HG02840 (cell line): ENCODE measurements at regions not wholly inside any gene's neighbourhood (a gene's known extent, or its start where the extent isn't known, plus 50 kb on each side); places are given as distances from the start of the nearest gene placed in this dataset.

Experiments used
- ATAC-seq: cut with Tn5 transposase; IDR thresholded peaks from one replicate; pipeline ENCODE4 v1.9.1; 2021; ENCODE audit warnings: mild to moderate bottlenecking, moderate library complexity, moderate number of reproducible peaks; ENCODE audit not compliant: unreplicated experiment, low FRiP score

- ATAC-seq: no peak
These were observed 146.3 kb upstream of the SP8 start for GRCh38 chr7:20932785-20933527.

DNA sequence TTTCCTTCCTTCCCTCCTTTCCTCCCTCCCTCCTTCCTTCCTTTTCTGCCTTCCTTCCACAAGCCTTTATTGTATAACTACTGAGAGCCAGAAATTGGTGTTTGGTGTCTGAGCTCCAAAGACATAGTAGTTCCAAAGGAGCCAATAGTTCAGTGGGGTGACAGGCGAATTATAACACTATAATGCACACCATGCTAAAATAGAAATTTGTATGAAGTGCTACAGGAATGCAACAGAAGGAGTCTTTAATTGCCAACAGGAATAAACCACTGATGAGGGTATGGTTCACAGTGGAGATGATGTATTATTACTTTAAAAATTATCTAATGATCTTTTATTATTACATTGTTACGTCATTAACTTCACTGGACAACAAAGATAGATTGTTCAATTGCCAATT is 158.8 kb upstream of the SP8 start:
- no peak for ATAC-seq

DNA sequence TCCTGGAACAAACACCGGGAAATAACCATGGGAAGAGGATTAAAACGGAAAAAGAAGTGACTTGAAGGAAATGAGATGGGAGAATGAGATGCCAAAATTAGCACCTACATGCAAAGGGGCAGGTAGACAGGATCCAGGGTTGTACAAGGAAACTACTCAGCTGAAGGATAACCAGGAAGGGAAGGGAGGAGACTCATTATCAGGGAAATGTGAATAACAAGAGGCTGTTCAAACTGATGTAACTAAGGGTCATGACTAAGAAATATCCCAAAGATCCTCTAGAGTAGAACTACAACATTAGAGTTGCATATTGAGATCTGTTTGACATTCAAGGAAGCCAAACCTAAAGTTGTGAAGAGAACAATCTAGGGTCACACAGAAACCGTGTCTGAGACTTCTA is 166.2 kb upstream of the SP8 start:
- no peak for ATAC-seq

DNA sequence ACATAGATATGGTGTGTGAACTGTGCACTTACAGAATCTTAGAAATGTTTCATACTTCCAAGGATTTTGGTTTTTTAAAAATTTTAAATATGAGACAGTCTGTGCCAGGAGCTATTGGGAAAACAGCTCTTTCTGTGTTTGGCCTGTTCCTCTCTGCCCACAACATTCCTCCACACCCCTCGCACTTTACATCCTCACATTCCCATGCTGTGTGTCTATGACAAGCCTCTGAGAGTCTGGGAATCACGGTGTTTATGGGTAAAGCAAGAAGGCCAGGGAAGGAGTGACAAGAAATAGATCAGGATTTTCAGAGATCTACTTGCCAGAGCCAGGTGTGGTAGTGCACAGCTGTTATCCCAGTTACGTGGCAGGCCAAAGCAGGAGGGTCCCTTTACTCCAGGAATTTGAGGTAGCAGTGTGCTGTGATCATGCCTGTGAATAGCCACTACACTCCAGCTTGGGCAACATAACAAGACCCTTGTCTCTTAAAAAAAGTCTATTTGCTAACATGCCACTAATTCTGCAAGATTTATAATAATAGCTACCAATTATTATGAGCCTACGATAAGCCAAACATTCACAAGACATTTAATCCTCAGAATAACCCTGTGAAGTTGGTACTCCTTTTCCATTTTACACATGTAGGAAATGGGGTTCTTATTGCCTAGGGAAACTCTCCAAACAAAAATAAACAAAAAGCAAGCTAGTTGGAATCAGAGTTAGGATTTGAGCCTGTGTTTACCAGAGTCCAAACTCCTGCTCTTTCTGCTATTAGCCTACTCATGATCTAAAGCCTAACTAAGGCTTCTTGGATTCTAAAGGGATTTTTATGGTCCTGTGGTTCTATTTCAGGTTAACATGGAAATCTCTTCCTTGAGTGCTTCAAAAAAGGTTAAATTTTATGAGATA is 168.3 kb upstream of the SP8 start:
- no peak for ATAC-seq

DNA sequence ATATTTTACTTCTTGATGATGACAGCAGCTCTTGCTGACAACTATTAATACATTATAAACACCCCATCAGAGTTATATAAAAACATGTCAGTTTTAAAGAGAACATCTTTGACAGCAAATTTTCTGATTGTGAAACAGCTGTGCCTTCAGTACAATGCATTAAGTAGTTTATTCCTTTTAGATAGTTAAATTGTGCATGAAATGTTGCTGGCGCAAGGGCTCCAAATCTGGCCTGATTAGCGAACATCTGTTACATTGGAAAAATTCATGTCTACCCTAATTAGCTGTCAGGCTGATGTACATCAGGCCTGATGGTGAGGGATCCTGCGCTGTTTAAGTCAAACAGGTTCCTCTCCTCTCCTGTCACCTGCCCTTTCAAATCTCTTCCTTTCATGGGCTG is 171.9 kb upstream of the SP8 start:
- no peak for ATAC-seq

- ATAC-seq: no peak
These were observed 172.6 kb upstream of the SP8 start for GRCh38 chr7:20959281-20959680.

DNA sequence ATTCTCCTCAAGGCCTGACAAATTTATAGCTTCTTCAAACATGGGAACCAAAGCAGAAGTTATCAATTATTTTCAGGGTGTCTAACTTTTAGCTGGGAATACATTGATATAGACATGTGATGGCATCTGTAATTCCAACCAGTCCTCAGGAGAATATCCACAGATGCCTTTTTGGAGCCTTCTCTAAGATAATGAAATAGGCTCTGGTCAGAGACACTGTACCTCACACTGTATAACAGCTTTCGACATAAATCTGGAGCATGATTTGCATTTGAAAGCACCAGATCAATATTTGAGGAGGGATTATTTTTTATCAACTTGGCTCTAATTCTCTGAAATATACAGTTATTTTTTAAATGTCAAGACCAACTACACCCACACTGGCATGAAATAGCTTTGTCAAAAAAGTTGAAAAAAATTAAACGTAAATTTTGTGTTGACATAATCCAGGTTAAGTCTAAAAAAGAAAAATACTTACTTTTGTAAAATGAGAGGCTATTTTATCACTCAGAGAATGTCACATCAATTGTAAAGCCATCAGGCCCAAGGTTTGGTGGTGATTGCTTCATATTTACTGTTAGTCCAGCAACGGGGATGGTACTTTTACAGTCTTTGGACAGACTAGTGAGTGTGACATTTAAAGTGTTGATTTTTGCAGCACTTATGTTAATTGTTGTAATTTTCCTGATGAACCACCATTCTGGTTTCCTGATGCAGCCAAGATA is 177.0 kb upstream of the SP8 start:
- ATAC-seq: no peak

- ATAC-seq: no peak
These were observed 177.7 kb upstream of the SP8 start for GRCh38 chr7:20964281-20964918.

DNA sequence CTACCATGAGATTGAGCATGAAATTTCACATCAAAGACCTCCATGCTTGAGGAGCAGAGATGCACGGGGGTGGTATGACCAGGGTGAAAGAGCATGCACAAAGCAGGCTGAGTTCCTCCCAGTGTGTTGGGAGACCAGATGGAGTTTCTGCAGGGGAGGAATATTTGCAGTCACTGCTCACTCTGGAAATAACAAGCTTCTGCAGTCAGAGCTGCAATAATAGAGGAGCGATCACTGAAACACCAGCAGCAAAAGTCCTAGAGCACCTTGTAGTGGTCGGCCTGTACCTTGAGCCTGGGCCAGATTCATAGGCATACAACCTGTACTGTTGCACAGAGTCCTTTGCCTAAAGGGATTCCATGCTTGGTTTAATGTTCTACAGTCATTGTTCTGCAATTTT is 184.5 kb upstream of the SP8 start:
- ATAC-seq: no peak

- ATAC-seq: no peak
These were observed 193.5 kb upstream of the SP8 start for GRCh38 chr7:20980232-20980631.

- ATAC-seq: no peak
These were observed 194.1 kb upstream of the SP8 start for GRCh38 chr7:20980668-20981264.

DNA sequence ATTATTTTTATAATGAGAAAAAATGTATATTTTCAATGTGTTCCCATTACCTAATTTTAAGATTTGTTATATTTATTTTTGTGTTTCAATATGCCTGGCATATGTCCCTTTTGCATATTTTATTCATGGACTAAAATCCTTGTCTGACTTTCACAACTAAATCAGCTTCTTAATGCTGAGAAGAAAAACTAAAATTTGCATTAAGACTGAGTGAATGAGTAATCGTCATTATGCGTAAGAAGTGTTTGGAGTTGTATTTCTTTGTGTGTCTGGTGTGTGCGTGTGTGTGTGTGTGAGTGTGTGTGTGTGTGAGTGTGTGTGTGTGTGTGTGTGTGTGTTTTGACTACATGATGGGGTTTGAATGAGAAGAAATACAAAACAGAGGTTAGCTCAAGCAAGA is 201.7 kb upstream of the SP8 start:
- no peak for ATAC-seq

- no peak for ATAC-seq
These were observed 204.9 kb upstream of the SP8 start for GRCh38 chr7:20991544-20991943.

DNA sequence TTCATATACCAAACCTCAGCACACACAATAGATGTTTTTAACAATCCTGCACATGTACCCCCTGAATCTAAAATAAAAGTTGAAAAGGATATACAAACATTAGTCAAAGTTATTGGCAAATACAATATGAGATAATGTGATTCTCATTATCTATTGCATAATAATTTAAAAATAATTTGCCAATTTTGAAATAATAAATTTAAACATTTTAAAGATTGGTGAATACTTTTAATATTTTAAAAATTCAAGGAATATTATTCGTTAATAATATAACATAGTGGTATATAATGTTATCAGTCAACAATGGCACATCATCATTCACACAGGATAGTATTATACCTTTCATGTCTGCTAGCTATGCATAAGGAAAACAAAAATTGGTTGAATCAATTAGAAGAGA is 207.0 kb upstream of the SP8 start:
- no peak for ATAC-seq

- no peak for ATAC-seq
These were observed 211.6 kb upstream of the SP8 start for GRCh38 chr7:20998309-20998708.

- ATAC-seq: no peak
These were observed 224.5 kb upstream of the SP8 start for GRCh38 chr7:21011153-21011552.

DNA sequence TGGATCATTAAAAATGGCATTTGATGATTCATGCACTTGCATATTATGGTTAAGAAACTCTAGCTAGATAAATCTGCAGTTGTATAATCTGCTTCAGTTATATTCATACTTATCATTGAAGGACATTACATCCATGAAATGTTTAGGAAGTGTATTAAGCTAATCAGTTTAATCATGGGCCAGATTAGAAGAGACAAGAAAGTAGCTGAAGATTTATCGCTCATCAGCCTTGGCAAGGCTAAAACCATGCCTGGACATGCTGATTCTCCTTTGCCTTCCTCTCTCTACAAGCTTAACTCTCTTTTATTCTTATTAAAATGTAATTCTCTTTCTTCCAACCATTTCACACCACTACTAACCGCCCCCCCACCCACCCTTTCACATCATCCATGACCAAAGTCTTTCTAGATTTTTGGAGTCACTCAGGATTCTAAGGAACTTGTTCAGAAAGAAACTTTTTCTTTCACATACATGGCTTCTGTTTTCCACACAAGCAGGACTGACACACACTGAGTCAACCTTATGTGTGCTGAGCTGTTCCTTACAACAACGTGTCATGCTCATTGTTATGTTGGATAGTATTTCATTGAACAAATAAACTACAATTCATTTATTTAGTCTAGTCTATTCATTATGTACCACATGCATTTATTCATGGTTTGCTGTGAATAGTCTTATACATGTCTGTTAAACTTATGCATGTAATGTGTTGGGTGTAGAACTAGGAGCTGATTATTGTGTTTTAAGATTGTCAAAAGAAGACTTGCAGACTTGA is 227.3 kb upstream of the SP8 start:
- no peak for ATAC-seq

- ATAC-seq: no peak
These were observed 234.0 kb upstream of the SP8 start for GRCh38 chr7:21020667-21021066.

DNA sequence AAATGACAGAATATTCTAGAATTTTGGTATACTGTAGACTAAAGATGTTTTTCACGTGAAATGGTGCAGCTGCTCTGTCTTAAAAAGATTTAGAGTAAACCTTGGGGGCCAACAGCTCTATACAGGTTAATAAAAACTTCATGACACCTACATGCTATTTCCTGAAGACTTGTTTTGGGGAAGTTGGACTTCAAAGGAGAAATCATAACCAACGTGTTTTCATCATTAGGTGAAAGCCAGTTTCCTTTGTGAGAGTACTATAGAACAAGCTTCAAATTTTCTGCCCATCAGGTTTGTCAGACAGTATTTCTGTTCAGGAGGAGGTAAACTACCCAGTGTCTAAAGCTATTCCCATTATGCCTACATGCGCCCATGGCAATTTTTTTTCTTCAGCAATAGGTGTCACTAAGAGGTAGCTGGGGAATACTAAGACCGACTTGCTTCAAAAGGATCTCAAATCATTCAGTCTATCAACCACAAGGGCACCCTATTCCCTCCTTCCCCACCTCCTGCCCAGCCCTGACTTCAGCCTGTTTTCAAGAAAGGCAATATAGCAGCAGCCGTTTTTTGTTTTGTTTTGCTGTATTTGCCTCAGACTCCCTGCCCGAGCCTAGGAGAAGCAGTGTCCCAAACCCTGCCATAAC is 237.3 kb upstream of the SP8 start:
- ATAC-seq: no peak
